ENCODE measurements at regions not wholly inside any gene's neighbourhood (a gene's known extent, or its start where the extent isn't known, plus 50 kb on each side); places are given as distances from the start of the nearest gene placed in this dataset.
A peak's percentile ranks its signal among the peaks of the same experiment; 100 is the strongest.

DNA sequence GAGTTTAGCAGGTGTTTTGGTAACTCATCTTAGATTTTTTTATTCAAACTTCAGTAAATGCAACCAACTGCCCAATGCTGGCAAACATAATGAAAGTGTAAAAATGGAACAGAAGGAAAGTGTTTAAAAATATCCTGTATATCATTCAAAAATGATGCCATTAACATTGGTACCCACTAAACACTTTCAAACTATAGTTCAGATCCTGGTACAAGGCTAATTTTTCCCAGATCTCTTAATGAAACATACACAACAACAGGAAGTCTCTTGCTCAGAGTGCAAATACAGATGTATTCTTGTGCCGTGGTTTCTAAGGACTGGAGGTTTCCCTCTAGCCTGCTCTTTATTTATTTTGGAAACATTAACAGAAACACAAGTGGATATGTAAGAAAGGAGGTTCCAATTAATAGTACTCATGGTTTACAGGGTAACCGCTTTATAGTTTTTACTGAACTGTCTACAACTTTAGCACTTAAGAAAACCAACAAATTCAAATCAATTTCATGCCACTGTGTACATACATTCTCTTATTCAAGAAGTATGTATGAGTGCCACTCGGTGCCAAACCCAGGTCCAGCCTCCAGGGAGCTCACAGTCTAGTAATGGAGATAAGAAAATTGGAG is 176.0 kb upstream of the AKR1E2 start:
- TF ChIP-seq, protein P1, sequence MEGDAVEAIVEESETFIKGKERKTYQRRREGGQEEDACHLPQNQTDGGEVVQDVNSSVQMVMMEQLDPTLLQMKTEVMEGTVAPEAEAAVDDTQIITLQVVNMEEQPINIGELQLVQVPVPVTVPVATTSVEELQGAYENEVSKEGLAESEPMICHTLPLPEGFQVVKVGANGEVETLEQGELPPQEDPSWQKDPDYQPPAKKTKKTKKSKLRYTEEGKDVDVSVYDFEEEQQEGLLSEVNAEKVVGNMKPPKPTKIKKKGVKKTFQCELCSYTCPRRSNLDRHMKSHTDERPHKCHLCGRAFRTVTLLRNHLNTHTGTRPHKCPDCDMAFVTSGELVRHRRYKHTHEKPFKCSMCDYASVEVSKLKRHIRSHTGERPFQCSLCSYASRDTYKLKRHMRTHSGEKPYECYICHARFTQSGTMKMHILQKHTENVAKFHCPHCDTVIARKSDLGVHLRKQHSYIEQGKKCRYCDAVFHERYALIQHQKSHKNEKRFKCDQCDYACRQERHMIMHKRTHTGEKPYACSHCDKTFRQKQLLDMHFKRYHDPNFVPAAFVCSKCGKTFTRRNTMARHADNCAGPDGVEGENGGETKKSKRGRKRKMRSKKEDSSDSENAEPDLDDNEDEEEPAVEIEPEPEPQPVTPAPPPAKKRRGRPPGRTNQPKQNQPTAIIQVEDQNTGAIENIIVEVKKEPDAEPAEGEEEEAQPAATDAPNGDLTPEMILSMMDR (IDR thresholded peaks at IDR 0.05), result no peak
- ATAC-seq (ENCODE audit: insufficient number of reproducible peaks, low FRiP score, low read depth) (no peak), DNase-seq (ENCODE audit: low spot score) (no peak)
- Histone ChIP-seq H3K4me3 (peak overlapping the region; percentile 26), H3K4me1 (ENCODE audit: control insufficient read depth in 1 of 2, low read depth in 2 of 2) (peaks cover 15 to 50% of the 10 kb centered on the region in 2 donors), H3K27ac (peak overlapping the region; percentile 55 to 59), H3K27me3 (replicated peaks; ENCODE audit: insufficient read depth) (no peaks in the 10 kb centered on the region), H3K9me3 (no peaks in the 10 kb centered on the region), H3K36me3 (no peaks in the 10 kb centered on the region)

DNA sequence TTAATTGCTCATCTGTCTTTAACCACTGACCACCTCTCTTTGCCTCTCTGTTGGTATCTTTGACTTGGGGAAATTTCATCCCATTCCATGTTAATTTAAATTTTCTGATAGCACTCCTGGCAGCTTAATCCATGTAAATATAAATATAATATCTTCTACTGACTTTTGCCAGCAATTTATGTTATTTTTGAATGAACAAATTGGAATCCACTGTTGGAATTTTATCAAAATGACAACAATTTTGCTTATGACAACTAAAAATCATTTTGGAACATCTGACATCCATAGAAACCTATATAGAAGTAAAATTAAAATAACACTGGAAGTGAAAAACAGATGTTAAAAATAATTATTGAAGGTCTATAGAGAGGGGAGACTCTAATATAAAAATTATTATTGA is 176.5 kb upstream of the AKR1E2 start:
- peaks cover 14 to 50% of the 10 kb centered on the region in 2 donors for H3K4me1 ChIP-seq (ENCODE audit: control insufficient read depth in 1 of 2, low read depth in 2 of 2)
- H3K4me3 ChIP-seq, result no peak overlapping the region
- H3K9me3 ChIP-seq, result no peaks in the 10 kb centered on the region
- peak overlapping the region; percentile 55 to 59 for H3K27ac ChIP-seq
- TF ChIP-seq, protein P1 (IDR thresholded peaks at IDR 0.05), result no peak
- DNase-seq (ENCODE audit: low spot score) (no peak), ATAC-seq (ENCODE audit: insufficient number of reproducible peaks, low FRiP score, low read depth) (no peak)
- H3K36me3 ChIP-seq, result no peaks in the 10 kb centered on the region
- H3K27me3 ChIP-seq (replicated peaks; ENCODE audit: insufficient read depth), result no peaks in the 10 kb centered on the region

DNA sequence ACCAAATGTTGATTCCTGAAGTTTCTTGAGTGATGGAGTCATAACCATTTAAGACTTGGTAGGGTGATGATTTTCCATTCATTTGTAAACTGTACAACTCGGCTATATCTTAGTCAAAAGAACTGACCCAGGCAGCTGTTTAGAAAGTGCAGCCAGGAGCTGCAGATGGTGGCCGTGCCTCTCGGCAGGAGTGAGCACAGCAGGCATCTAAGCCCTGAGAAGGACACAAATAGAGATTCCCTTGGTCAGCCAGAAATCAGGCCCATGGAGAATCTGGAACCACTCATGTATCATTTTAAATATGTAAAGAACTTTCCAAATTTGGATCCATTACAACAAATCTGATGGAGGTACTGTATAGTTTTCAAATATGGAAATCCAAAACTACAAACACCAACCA is 177.0 kb upstream of the AKR1E2 start:
- H3K9me3 ChIP-seq, result no peaks in the 10 kb centered on the region
- peak overlapping the region; percentile 55 to 59 for H3K27ac ChIP-seq
- H3K27me3 ChIP-seq (replicated peaks; ENCODE audit: insufficient read depth), result no peaks in the 10 kb centered on the region
- no peaks in the 10 kb centered on the region for H3K36me3 ChIP-seq
- DNase-seq (ENCODE audit: low spot score), result no peak
- H3K4me1 ChIP-seq (ENCODE audit: control insufficient read depth in 1 of 2, low read depth in 2 of 2), result peaks cover 14 to 50% of the 10 kb centered on the region in 2 donors
- TF ChIP-seq, protein P1 (IDR thresholded peaks at IDR 0.05), result no peak
- ATAC-seq (ENCODE audit: insufficient number of reproducible peaks, low FRiP score, low read depth), result no peak
- H3K4me3 ChIP-seq, result no peak overlapping the region

DNA sequence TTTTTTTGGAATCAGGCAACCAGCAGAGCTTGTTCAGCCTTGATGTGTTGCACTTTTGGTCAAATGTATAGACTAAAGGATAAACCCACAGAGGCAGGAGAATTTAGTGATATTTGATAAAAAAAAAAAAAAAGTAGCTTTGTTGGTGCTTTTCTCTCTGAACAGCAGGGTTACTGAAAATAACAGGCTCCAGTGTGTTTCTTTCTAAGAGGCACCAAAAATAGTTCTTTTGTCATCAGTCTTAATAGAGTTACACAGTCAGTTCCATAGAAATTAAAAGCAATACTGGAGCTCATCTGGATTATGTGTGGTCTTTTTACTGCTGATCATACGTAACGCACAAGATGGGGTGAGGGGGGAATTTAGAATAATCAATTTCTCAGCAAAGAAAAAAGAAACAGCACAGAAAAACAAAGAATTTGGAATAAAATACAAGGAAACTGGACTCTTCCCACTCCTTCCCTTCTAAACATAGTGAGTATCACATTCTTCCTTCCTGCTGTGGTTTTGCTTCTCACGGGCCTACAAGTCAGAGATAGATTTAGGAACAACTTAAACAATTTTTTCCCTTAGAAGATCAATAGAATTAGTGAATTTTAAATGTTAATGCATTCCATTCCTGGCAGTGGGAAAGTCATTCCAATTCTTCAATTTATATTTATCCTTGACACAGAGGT is 178.8 kb upstream of the AKR1E2 start:
- DNase-seq (ENCODE audit: low spot score) (no peak), ATAC-seq (ENCODE audit: insufficient number of reproducible peaks, low FRiP score, low read depth) (no peak)
- H3K27me3 ChIP-seq (replicated peaks; ENCODE audit: insufficient read depth), result no peaks in the 10 kb centered on the region
- peaks cover 14 to 50% of the 10 kb centered on the region in 2 donors for H3K4me1 ChIP-seq (ENCODE audit: control insufficient read depth in 1 of 2, low read depth in 2 of 2)
- peak overlapping the region; percentile 6 to 32 for H3K27ac ChIP-seq
- H3K36me3 ChIP-seq, result no peaks in the 10 kb centered on the region
- TF ChIP-seq, protein P1 (IDR thresholded peaks at IDR 0.05), result no peak
- no peak overlapping the region for H3K4me3 ChIP-seq
- H3K9me3 ChIP-seq, result no peaks in the 10 kb centered on the region

DNA sequence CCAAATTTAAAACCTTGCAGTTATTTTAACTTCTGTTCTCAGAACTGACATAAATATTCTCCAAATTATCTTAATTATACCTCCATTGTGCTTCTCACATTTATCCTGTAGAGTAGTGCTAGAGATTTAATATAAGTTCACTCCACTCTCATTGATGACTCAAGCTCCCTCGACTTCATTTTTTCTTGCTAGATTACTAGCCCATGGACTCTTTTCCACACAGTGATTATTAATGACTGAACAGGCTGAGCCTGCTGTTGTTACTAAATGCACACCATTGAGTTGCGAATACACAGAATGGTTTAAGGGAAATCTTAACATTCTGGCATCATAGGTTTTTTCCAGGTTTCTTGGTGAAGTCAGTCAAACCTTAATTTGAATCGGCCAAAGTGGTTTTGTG is 179.5 kb upstream of the AKR1E2 start:
- H3K27ac ChIP-seq, result no peak overlapping the region
- TF ChIP-seq, protein P1 (IDR thresholded peaks at IDR 0.05), result no peak
- no peaks in the 10 kb centered on the region for H3K9me3 ChIP-seq
- ATAC-seq (ENCODE audit: insufficient number of reproducible peaks, low FRiP score, low read depth) (no peak), DNase-seq (ENCODE audit: low spot score) (no peak)
- no peaks in the 10 kb centered on the region for H3K27me3 ChIP-seq (replicated peaks; ENCODE audit: insufficient read depth)
- H3K36me3 ChIP-seq, result no peaks in the 10 kb centered on the region
- peaks cover 14 to 53% of the 10 kb centered on the region in 2 donors for H3K4me1 ChIP-seq (ENCODE audit: control insufficient read depth in 1 of 2, low read depth in 2 of 2)
- no peak overlapping the region for H3K4me3 ChIP-seq
